ENCODE measurements at regions not wholly inside any gene's neighbourhood (a gene's known extent, or its start where the extent isn't known, plus 50 kb on each side); places are given as distances from the start of the nearest gene placed in this dataset.
"Not testable (repeated sequence)": the region's sequence is repeated elsewhere in the genome, so short reads cannot be mapped to it uniquely, and the experiment has no call there.

- Histone ChIP-seq H3K4me3 (replicated peaks in 1 of 3; ENCODE audit: insufficient read depth in 1 of 3, low read depth in 1 of 3, low read length in 3 of 3) (no peak overlapping the region), H3K4me1 (ENCODE audit: control insufficient read depth, extremely low read depth, insufficient read depth, low read length) (no peaks in the 10 kb centered on the region), H3K27me3 (ENCODE audit: control insufficient read depth in 2 of 2, insufficient read depth in 2 of 2, low read length in 2 of 2) (peaks cover 3 to 13% of the 10 kb centered on the region in 2 experiments), H3K79me2 (ENCODE audit: control insufficient read depth, insufficient read depth, low read length) (no peaks in the 10 kb centered on the region), H3K27ac (ENCODE audit: insufficient read depth, low read depth, low read length) (no peak overlapping the region), H3K9ac (replicated peaks; ENCODE audit: extremely low read depth, insufficient read depth, low read length) (no peak overlapping the region), H4K20me1 (replicated peaks; ENCODE audit: control insufficient read depth, extremely low read depth, insufficient read depth, low read length) (no peaks in the 10 kb centered on the region), H2AFZ (ENCODE audit: low read depth, low read length) (no peak overlapping the region), H3K4me2 (ENCODE audit: insufficient read depth, low read length) (no peak overlapping the region), H3K9me1 (replicated peaks; ENCODE audit: control insufficient read depth, extremely low read depth, insufficient read depth, low read length) (no peaks in the 10 kb centered on the region), H3K36me3 (ENCODE audit: control insufficient read depth in 2 of 2, extremely low read depth in 1 of 2, insufficient read depth in 2 of 2, low read length in 2 of 2) (no peaks in the 10 kb centered on the region), H3K9me3 (replicated peaks; ENCODE audit: control insufficient read depth, insufficient read depth, low read length) (no peaks in the 10 kb centered on the region)
- ChIA-PET CTCF (interaction anchor here (0.6 kb wide), 1 partner anchor 119 kb away, joined by 3 read pairs; no protein-coding TSS in a partner anchor), POLR2A (no interaction called here)
- FAIRE-seq (no peak), DNase-seq (ENCODE audit: low read depth, low spot score) (no peak)
- TF ChIP-seq MAX (IDR thresholded peaks at IDR 0.05; ENCODE audit: insufficient read depth, insufficient read length) (no peak), GATA2 (IDR thresholded peaks at IDR 0.05; ENCODE audit: insufficient read depth, insufficient read length, low read depth, low read length) (no peak), FOS (IDR thresholded peaks at IDR 0.05; ENCODE audit: borderline replicate concordance, insufficient read depth, low read length) (no peak), POLR2AphosphoS5 (IDR thresholded peaks at IDR 0.05; ENCODE audit: insufficient read depth, low read depth, low read length) (no peak), POLR2A (IDR thresholded peaks at IDR 0.05; ENCODE audit: low read depth, low read length) (no peak), JUN (IDR thresholded peaks at IDR 0.05; ENCODE audit: borderline replicate concordance, insufficient read depth, insufficient read length, low read depth) (no peak), CTCF (IDR thresholded peaks at IDR 0.05; ENCODE audit: extremely low read depth in 1 of 2, insufficient read depth in 1 of 2, low read depth in 1 of 2, low read length in 2 of 2) (no peak), EZH2 (IDR thresholded peaks at IDR 0.05; ENCODE audit: borderline replicate concordance, low read depth, low read length, severe bottlenecking) (no peak), MYC (IDR thresholded peaks at IDR 0.05; ENCODE audit: low read depth, low read length) (no peak)
- BruUV-seq (replicated peaks) = no TSS peak
- intact Hi-C loops (cut with micrococcal nuclease) (no loop called here), dilution Hi-C loops (cut with MboI; ENCODE audit: extremely low pct_ligation_motif_present, low sequenced_read_pairs) (no loop called here)
Observed at GRCh38 chr20:50333812-50334211, 143.2 kb downstream of the CEBPB start.

- intact Hi-C loops (cut with micrococcal nuclease); H3K9me1 ChIP-seq (replicated peaks; ENCODE audit: control insufficient read depth, extremely low read depth, insufficient read depth, low read length); FAIRE-seq; H3K4me3 ChIP-seq (replicated peaks in 1 of 3; ENCODE audit: insufficient read depth in 1 of 3, low read depth in 1 of 3, low read length in 3 of 3); dilution Hi-C loops (cut with MboI; ENCODE audit: extremely low pct_ligation_motif_present, low sequenced_read_pairs); DNase-seq (ENCODE audit: low read depth, low spot score); H2AFZ ChIP-seq (ENCODE audit: low read depth, low read length); H3K9me3 ChIP-seq (replicated peaks; ENCODE audit: control insufficient read depth, insufficient read depth, low read length); BruUV-seq (replicated peaks); H3K79me2 ChIP-seq (ENCODE audit: control insufficient read depth, insufficient read depth, low read length); H3K27ac ChIP-seq (ENCODE audit: insufficient read depth, low read depth, low read length); H3K9ac ChIP-seq (replicated peaks; ENCODE audit: extremely low read depth, insufficient read depth, low read length); H3K36me3 ChIP-seq (ENCODE audit: control insufficient read depth in 2 of 2, extremely low read depth in 1 of 2, insufficient read depth in 2 of 2, low read length in 2 of 2); H3K4me2 ChIP-seq (ENCODE audit: insufficient read depth, low read length); H4K20me1 ChIP-seq (replicated peaks; ENCODE audit: control insufficient read depth, extremely low read depth, insufficient read depth, low read length); H3K4me1 ChIP-seq (ENCODE audit: control insufficient read depth, extremely low read depth, insufficient read depth, low read length): not testable (repeated sequence)
- POLR2A ChIA-PET = interaction anchor here (0.7 kb wide), 1 partner anchor 62 kb away, joined by 3 read pairs; no protein-coding TSS in a partner anchor
- H3K27me3 ChIP-seq (ENCODE audit: control insufficient read depth in 2 of 2, insufficient read depth in 2 of 2, low read length in 2 of 2) = peaks cover 3 to 13% of the 10 kb centered on the region in 2 experiments
- CTCF ChIA-PET = interaction anchor here (1.5 kb wide), 1 partner anchor 13 kb away, joined by 3 read pairs; no protein-coding TSS in a partner anchor
Observed at GRCh38 chr20:50334512-50334911, 143.9 kb downstream of the CEBPB start.

All from endothelial cell of umbilical vein (primary cell).